Testis (tissue), 2 donors: ENCODE measurements at regions not wholly inside any gene's neighbourhood (a gene's known extent, or its start where the extent isn't known, plus 50 kb on each side); places are given as distances from the start of the nearest gene placed in this dataset.

Experiments used
- DNase-seq: peaks from one replicate; pipeline ENCODE4 v3.0.0-alpha.2; 2019
- H3K27ac ChIP-seq, 2 donors: fragments of 200-600 bp; sonication (generic); one replicate each; pipeline ENCODE4 v1.5.1; 2019
- H3K27me3 ChIP-seq: fragments of 200-600 bp; sonication (generic); one replicate; pipeline ENCODE4 v1.5.1; 2019
- H3K36me3 ChIP-seq: fragments of 200-600 bp; sonication (generic); one replicate; pipeline ENCODE4 v1.5.1; 2017; ENCODE audit warnings: low read depth; ENCODE audit errors: missing control alignments
- H3K4me1 ChIP-seq: fragments of 200-600 bp; sonication (generic); one replicate; pipeline ENCODE4 v1.5.1; 2019
- H3K4me3 ChIP-seq, 2 donors: fragments of 200-600 bp; sonication (generic); one replicate each; pipeline ENCODE4 v1.5.1; 2017 to 2019
- H3K9me3 ChIP-seq: fragments of 200-600 bp; sonication (generic); one replicate; pipeline ENCODE4 v1.5.1; 2017
- CTCF ChIP-seq, 3 experiments: fragments of 450-650 bp in 2 of 3; fragments of 200-600 bp in 1 of 3; sonication (generic) in 1 of 3; IDR thresholded peaks; one replicate each; pipeline ENCODE4 v1.5.1; 2016 to 2019; ENCODE audit warnings: antibody characterized with exemption in 3 of 3, mild to moderate bottlenecking in 2 of 3, moderate library complexity in 1 of 3
- POLR2A ChIP-seq: fragments of 450-650 bp; IDR thresholded peaks from one replicate; pipeline ENCODE4 v1.6.1; 2017; ENCODE audit warnings: antibody characterized with exemption, mild to moderate bottlenecking, moderate library complexity
- whole genome bisulfite sequencing, 2 donors: methylation state at CpG; one replicate each; pipeline ENCODE4 v1.1.5; 2018; 5-methylcytosine and 5-hydroxymethylcytosine counted together
- intact Hi-C: fragments of 100-400 bp; cut with DNase I; formaldehyde crosslinking; loops from one replicate; pipeline ENCODE4 v1.15.1; 2023; ENCODE audit warnings: low total_unique reads

- no peaks in the 10 kb centered on the region for H3K27me3 ChIP-seq
- no peak overlapping the region for H3K4me3 ChIP-seq
- no peak for DNase-seq
- H3K36me3 ChIP-seq, result no peaks in the 10 kb centered on the region
- intact Hi-C loops, result no loop called here
- no peak for TF ChIP-seq CTCF (IDR thresholded peaks at IDR 0.05)
- no peak for TF ChIP-seq POLR2A
- 52% methylated on average over 3 of the region's 3 CpGs for WGBS, 2 donors
- no peaks in the 10 kb centered on the region for H3K4me1 ChIP-seq
- no peaks in the 10 kb centered on the region for H3K9me3 ChIP-seq
- H3K27ac ChIP-seq, result no peak overlapping the region
These were observed 114.4 kb upstream of the RAB3GAP2 start for GRCh38 chr1:220386494-220387195.

- H3K4me1 ChIP-seq, result peaks cover 7% of the 10 kb centered on the region
- H3K36me3 ChIP-seq, result no peaks in the 10 kb centered on the region
- TF ChIP-seq CTCF (IDR thresholded peaks at IDR 0.05) (no peak), POLR2A (no peak)
- DNase-seq, result no peak
- intact Hi-C loops, result no loop called here
- H3K4me3 ChIP-seq, result no peak overlapping the region
- H3K27ac ChIP-seq, result no peak overlapping the region
- H3K9me3 ChIP-seq, result no peaks in the 10 kb centered on the region
- WGBS, 2 donors, result 79 to 96% methylated on average over 1 of the region's 1 CpG
- no peaks in the 10 kb centered on the region for H3K27me3 ChIP-seq
These were observed 112.9 kb upstream of the RAB3GAP2 start for GRCh38 chr1:220385158-220385557.

- intact Hi-C loops, result no loop called here
- no peaks in the 10 kb centered on the region for H3K27me3 ChIP-seq
- DNase-seq, result no peak
These were observed 110.7 kb upstream of the RAB3GAP2 start for GRCh38 chr1:220382994-220383393.

GRCh38 chr1:220380885-220381284 is 108.6 kb upstream of the RAB3GAP2 start:
- H3K9me3 ChIP-seq, result no peaks in the 10 kb centered on the region
- H3K4me1 ChIP-seq, result peaks cover 7% of the 10 kb centered on the region
- DNase-seq, result peak; percentile 18
- intact Hi-C loops, result no loop called here
- WGBS, 2 donors, result 33 to 37% methylated on average over 3 of the region's 3 CpGs
- TF ChIP-seq POLR2A (no peak), CTCF (IDR thresholded peaks at IDR 0.05) (no peak)
- no peaks in the 10 kb centered on the region for H3K36me3 ChIP-seq
- H3K4me3 ChIP-seq, result no peak overlapping the region
- peak overlapping the region; percentile 39 to 51 for H3K27ac ChIP-seq
- no peaks in the 10 kb centered on the region for H3K27me3 ChIP-seq

More at GRCh38 chr1:220382994-220383393, 110.7 kb upstream of the RAB3GAP2 start:
- Histone ChIP-seq H3K36me3 (no peaks in the 10 kb centered on the region), H3K4me3 (no peak overlapping the region), H3K9me3 (no peaks in the 10 kb centered on the region), H3K27ac (no peak overlapping the region), H3K4me1 (peaks cover 7% of the 10 kb centered on the region)
- TF ChIP-seq CTCF (IDR thresholded peaks at IDR 0.05) (no peak), POLR2A (no peak)
- 57 to 69% methylated on average over 4 of the region's 4 CpGs for WGBS, 2 donors
